ENCODE measurements at regions not wholly inside any gene's neighbourhood (a gene's known extent, or its start where the extent isn't known, plus 50 kb on each side); places are given as distances from the start of the nearest gene placed in this dataset.

GRCh38 chr10:129133856-129134255 is 333.2 kb upstream of the MGMT start:
- FAIRE-seq (no peak), DNase-seq (ENCODE audit: low read depth, low spot score) (no peak)
- H3K9me3 ChIP-seq (replicated peaks; ENCODE audit: control insufficient read depth, insufficient read depth, low read length) = no peaks in the 10 kb centered on the region
- ChIA-PET CTCF (no interaction called here), POLR2A (no interaction called here)
- no peaks in the 10 kb centered on the region for H3K36me3 ChIP-seq (ENCODE audit: control insufficient read depth in 2 of 2, extremely low read depth in 1 of 2, insufficient read depth in 2 of 2, low read length in 2 of 2)
- intact Hi-C loops (cut with micrococcal nuclease) = no loop called here
- no peak overlapping the region for H3K9ac ChIP-seq (replicated peaks; ENCODE audit: extremely low read depth, insufficient read depth, low read length)
- H4K20me1 ChIP-seq (replicated peaks; ENCODE audit: control insufficient read depth, extremely low read depth, insufficient read depth, low read length) = no peaks in the 10 kb centered on the region
- H2AFZ ChIP-seq (ENCODE audit: low read depth, low read length) = no peak overlapping the region
- H3K9me1 ChIP-seq (replicated peaks; ENCODE audit: control insufficient read depth, extremely low read depth, insufficient read depth, low read length) = no peaks in the 10 kb centered on the region
- no peaks in the 10 kb centered on the region for H3K4me1 ChIP-seq (ENCODE audit: control insufficient read depth, extremely low read depth, insufficient read depth, low read length)
- BruUV-seq (replicated peaks) = no TSS peak
- dilution Hi-C loops (cut with MboI; ENCODE audit: extremely low pct_ligation_motif_present, low sequenced_read_pairs) = no loop called here
- no peak overlapping the region for H3K27ac ChIP-seq (ENCODE audit: insufficient read depth, low read depth, low read length)
- no peak overlapping the region for H3K4me3 ChIP-seq (replicated peaks in 1 of 3; ENCODE audit: insufficient read depth in 1 of 3, low read depth in 1 of 3, low read length in 3 of 3)
- TF ChIP-seq POLR2AphosphoS5 (IDR thresholded peaks at IDR 0.05; ENCODE audit: insufficient read depth, low read depth, low read length) = no peak
- TF ChIP-seq GATA2 (IDR thresholded peaks at IDR 0.05; ENCODE audit: insufficient read depth, insufficient read length, low read depth, low read length) = no peak
- TF ChIP-seq JUN (IDR thresholded peaks at IDR 0.05; ENCODE audit: borderline replicate concordance, insufficient read depth, insufficient read length, low read depth) = no peak
- no peak for TF ChIP-seq MAX (IDR thresholded peaks at IDR 0.05; ENCODE audit: insufficient read depth, insufficient read length)
- TF ChIP-seq MYC (IDR thresholded peaks at IDR 0.05; ENCODE audit: low read depth, low read length) = no peak
- TF ChIP-seq EZH2 (IDR thresholded peaks at IDR 0.05; ENCODE audit: borderline replicate concordance, low read depth, low read length, severe bottlenecking) = no peak
- no peak for TF ChIP-seq CTCF (IDR thresholded peaks at IDR 0.05; ENCODE audit: extremely low read depth in 1 of 2, insufficient read depth in 1 of 2, low read depth in 1 of 2, low read length in 2 of 2)
- no peak for TF ChIP-seq FOS (IDR thresholded peaks at IDR 0.05; ENCODE audit: borderline replicate concordance, insufficient read depth, low read length)
- TF ChIP-seq POLR2A (IDR thresholded peaks at IDR 0.05; ENCODE audit: low read depth, low read length) = no peak
- H3K27me3 ChIP-seq (ENCODE audit: control insufficient read depth in 2 of 2, insufficient read depth in 2 of 2, low read length in 2 of 2) = no peaks in the 10 kb centered on the region
- no peak overlapping the region for H3K4me2 ChIP-seq (ENCODE audit: insufficient read depth, low read length)
- H3K79me2 ChIP-seq (ENCODE audit: control insufficient read depth, insufficient read depth, low read length) = no peaks in the 10 kb centered on the region
